Keratinocyte (primary cell): ENCODE measurements at regions not wholly inside any gene's neighbourhood (a gene's known extent, or its start where the extent isn't known, plus 50 kb on each side); places are given as distances from the start of the nearest gene placed in this dataset.

Source experiments
- CTCF ChIP-seq, 3 experiments: IDR thresholded peaks in 1 of 3; conservative IDR thresholded peaks in 1 of 3; optimal IDR thresholded peaks in 1 of 3; 2 replicates in 2 of 3; 3 replicates in 1 of 3; pipeline versions ENCODE3 to v1.5.1; 2011; ENCODE audit warnings: low read length in 3 of 3, mild to moderate bottlenecking in 3 of 3, moderate library complexity in 2 of 3, control low read depth in 1 of 3, inconsistent platforms in 1 of 3; ENCODE audit not compliant: insufficient read depth in 2 of 3; ENCODE audit errors: extremely low read depth in 1 of 3
- EZH2 ChIP-seq: IDR thresholded peaks from one replicate; pipeline ENCODE4 v1.6.1; 2012; ENCODE audit warnings: inconsistent platforms, mild to moderate bottlenecking, low read length, moderate library complexity

DNA sequence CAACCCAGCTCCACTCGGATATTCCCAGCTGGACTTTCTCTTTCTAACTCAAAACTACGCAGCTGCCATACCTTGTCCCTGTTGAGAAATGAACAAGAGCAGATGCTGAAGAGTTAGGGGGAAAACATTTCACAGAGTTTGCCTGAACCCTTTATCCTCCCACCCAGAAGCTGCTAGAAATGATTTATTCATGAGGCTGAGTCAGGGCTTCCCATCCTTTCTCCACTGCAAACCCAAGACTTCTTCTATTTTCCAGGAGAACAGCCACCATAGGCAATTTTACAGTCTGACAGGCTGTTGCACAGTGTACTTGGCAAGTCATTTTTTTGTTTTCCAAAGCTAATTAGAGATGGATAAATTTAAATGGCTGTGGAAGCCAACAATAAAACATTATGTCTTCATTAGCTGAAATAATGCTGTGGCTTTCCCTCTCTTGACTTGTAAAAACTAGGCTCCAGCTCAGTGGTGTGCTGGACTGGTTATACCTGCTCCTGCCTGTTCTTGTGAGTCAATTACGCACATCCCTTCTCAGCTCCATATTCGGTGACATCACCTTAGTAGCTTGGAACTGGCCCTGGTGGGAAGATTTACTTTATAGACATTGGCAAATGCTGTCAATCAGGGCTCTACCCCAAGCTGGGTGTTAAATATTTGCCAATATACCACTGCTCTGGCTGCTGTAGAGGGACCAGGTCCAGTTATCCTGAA lies 71.9 kb downstream of the KIF4B start:
- TF ChIP-seq EZH2 (no peak), CTCF (optimal IDR thresholded peaks at IDR 0.05 in 1 of 3, IDR thresholded peaks at IDR 0.05 in 1 of 3, conservative IDR thresholded peaks at IDR 0.05 in 1 of 3; ENCODE audit: extremely low read depth in 1 of 3, insufficient read depth in 2 of 3, low read length in 3 of 3) (no peak)
